Neutrophil (primary cell): ENCODE measurements at regions not wholly inside any gene's neighbourhood (a gene's known extent, or its start where the extent isn't known, plus 50 kb on each side); places are given as distances from the start of the nearest gene placed in this dataset.
A peak's percentile ranks its signal among the peaks of the same experiment; 100 is the strongest.

Source experiments
- H3K27ac ChIP-seq: fragments of 200-600 bp; sonication (generic); 2 replicates; pipeline ENCODE4 v1.5.1; 2016; ENCODE audit warnings: mild to moderate bottlenecking, moderate library complexity
- H3K27me3 ChIP-seq: fragments of 200-600 bp; sonication (generic); 2 replicates; pipeline ENCODE4 v1.6.0; 2016; ENCODE audit warnings: mild to moderate bottlenecking
- H3K36me3 ChIP-seq: fragments of 200-600 bp; sonication (generic); 2 replicates; pipeline ENCODE4 v1.5.1; 2017
- H3K4me1 ChIP-seq, 2 experiments: fragments of 200-600 bp in 1 of 2; sonication (generic) in 1 of 2; 1 replicate in 1 of 2; 2 replicates in 1 of 2; pipeline versions ENCODE4 v1.5.1 to v1.6.1; 2013 to 2016; ENCODE audit warnings: low read depth in 1 of 2, low read length in 1 of 2, mild to moderate bottlenecking in 1 of 2, moderate library complexity in 1 of 2; ENCODE audit not compliant: control insufficient read depth in 1 of 2, insufficient read depth in 1 of 2
- H3K4me3 ChIP-seq, 2 experiments: fragments of 200-600 bp in 1 of 2; sonication (generic) in 1 of 2; 1 replicate in 1 of 2; 2 replicates in 1 of 2; pipeline ENCODE4 v1.5.1; 2013 to 2016; ENCODE audit warnings: low read depth in 1 of 2, low read length in 1 of 2, mild to moderate bottlenecking in 1 of 2, moderate library complexity in 1 of 2
- H3K9me3 ChIP-seq: fragments of 200-600 bp; sonication (generic); 2 replicates; pipeline ENCODE4 v1.5.1; 2016
- CTCF ChIP-seq: fragments of 200-600 bp; sonication (generic); IDR thresholded peaks from 2 replicates; pipeline ENCODE4 v1.5.1; 2016; ENCODE audit warnings: antibody characterized with exemption

- Histone ChIP-seq H3K4me3 (no peak overlapping the region), H3K27ac (no peak overlapping the region), H3K4me1 (peaks cover 11 to 23% of the 10 kb centered on the region in 2 experiments), H3K36me3 (no peaks in the 10 kb centered on the region), H3K27me3 (peaks cover 100% of the 10 kb centered on the region), H3K9me3 (no peaks in the 10 kb centered on the region)
- TF ChIP-seq CTCF: no peak
Measured at GRCh38 chr11:43575913-43576310, 104.6 kb upstream of the HSD17B12 start.

DNA sequence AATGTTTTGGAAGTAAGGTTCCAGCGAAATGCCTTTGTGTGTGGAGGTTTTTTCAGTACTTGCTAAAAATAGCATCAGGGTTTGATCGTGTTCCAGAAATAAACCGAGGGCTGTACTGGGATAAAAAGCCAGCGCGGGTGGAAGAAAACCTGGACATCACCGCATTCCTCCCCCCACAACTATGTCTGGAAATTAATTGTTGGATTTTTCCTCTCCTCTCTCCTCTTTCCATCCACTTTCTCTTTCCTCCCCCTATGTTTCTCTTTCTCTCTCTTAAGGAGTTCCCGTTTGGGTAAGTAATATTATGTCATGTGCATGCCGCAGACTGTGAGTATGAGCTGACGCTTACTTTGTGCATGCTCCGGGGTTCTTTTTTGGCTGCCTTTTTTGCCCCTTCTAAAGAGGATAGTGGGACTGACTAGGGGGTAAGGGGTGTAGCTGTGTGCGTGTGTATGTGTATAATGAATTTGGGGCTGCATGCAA lies 104.2 kb upstream of the HSD17B12 start:
- Histone ChIP-seq H3K27me3 (peaks cover 100% of the 10 kb centered on the region), H3K4me1 (peaks cover 12 to 28% of the 10 kb centered on the region in 2 experiments), H3K9me3 (no peaks in the 10 kb centered on the region), H3K36me3 (no peaks in the 10 kb centered on the region), H3K4me3 (no peak overlapping the region), H3K27ac (no peak overlapping the region)
- no peak for TF ChIP-seq CTCF

DNA sequence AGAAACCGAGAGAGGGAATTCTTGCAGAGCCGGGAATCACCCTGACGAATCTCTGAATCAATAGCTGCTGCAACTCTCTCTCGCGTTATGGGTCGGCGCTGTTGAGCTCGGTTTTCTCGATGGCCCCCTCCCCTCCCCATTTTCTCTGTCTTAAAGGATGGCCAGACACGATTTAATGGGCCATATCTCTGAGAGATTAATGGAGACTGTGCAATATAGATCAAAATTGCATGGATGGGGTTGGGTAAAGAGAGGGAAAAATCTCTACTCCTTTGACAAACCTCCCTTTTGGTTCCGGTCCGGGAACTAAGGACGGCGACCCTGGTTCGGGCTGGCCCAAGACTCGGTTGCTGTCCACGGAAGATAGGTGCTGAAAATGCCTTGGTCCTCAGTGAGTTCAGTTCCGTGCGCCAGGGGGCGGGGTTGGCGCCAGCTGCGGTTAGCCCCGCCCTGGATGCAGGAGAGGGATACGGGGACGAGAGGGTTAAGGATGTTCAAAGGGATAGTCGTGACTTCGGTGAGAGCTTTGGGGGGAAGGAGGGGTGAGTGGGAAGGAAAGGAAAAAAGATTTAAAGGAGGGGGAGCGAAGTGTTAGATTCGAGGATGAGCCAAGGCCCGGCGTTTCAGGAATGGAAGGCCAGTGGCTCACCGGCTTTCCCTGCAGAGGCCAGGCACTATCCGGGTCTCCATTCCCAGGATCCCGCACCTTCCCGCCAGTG lies 103.6 kb upstream of the HSD17B12 start:
- no peaks in the 10 kb centered on the region for H3K9me3 ChIP-seq
- H3K4me3 ChIP-seq: no peak overlapping the region
- no peaks in the 10 kb centered on the region for H3K36me3 ChIP-seq
- H3K27me3 ChIP-seq: peaks cover 100% of the 10 kb centered on the region
- H3K27ac ChIP-seq: no peak overlapping the region
- no peak for TF ChIP-seq CTCF
- H3K4me1 ChIP-seq: peaks cover 12 to 32% of the 10 kb centered on the region in 2 experiments

- Histone ChIP-seq H3K9me3 (no peaks in the 10 kb centered on the region), H3K4me1 (peaks cover 12 to 32% of the 10 kb centered on the region in 2 experiments), H3K27me3 (peaks cover 100% of the 10 kb centered on the region), H3K36me3 (no peaks in the 10 kb centered on the region), H3K27ac (no peak overlapping the region), H3K4me3 (no peak overlapping the region)
- TF ChIP-seq CTCF: no peak
Measured at GRCh38 chr11:43577566-43578264, 102.8 kb upstream of the HSD17B12 start.

DNA sequence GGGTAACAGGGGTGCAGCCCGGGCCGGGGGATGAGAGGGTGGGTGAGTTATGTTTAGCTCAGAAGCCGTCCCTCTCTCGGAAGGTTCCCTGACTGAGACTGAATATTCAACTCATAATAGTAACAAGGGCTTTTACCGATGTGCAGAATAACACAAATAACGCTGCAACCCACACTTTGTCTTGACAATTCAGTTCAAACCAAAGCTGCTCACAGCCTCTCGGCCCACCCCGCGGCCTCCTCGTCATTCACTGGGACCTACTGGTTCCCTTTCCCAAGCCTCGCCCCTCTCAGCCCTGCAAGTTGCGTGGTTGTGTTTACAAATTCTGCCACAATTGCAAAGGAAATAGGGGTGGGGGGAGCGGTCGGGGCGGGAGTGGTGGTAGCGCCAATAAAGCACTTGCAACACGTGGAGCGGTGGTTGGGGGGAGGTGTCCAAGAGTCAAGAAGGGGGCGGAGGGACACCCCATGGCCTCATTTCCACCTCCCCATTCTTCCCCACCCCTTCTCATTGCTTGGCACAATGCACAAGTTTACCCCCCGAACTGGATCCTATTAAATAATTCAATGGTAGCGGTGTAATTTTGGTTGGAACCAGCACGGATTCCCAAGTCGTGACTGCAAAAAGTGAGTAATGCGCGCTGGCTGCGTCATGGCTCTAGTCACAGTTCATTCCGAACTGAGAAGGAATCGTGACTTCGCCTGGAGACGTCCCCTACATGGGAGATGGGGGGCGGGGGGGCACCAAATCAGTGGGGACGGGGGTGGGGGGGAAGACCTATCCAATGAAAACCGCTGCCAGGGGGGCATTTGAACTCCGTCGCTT lies 102.0 kb upstream of the HSD17B12 start:
- H3K4me1 ChIP-seq: peaks cover 12 to 32% of the 10 kb centered on the region in 2 experiments
- no peak for TF ChIP-seq CTCF
- H3K36me3 ChIP-seq: no peaks in the 10 kb centered on the region
- no peaks in the 10 kb centered on the region for H3K9me3 ChIP-seq
- H3K27ac ChIP-seq: no peak overlapping the region
- H3K4me3 ChIP-seq: peak overlapping the region in 1 of 2 experiments; percentile 33
- peaks cover 100% of the 10 kb centered on the region for H3K27me3 ChIP-seq
